ENCODE measurements at regions not wholly inside any gene's neighbourhood (a gene's known extent, or its start where the extent isn't known, plus 50 kb on each side); places are given as distances from the start of the nearest gene placed in this dataset.

DNA sequence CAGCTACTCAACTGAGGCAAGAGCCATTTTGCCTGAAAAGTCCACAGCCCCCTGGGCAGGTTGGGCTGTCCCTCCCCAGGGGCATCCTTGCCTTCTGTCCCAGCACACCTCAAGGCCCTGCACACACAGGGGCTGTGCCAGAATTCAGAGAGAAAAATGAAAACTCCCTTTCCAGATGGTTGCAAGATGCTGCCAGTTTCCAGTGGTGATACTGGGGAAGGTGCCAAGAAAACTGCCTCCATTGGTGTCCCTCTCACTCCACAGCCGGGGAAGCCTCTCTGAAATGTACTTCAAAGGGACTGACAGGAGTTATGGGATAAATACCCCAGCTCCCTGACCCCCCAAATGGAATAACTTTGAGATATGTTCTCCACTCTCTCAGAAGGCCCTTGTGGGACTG, 154.2 kb upstream of the MAFB start:
- no peak for TF ChIP-seq EZH2 (IDR thresholded peaks at IDR 0.05; ENCODE audit: borderline replicate concordance, low read depth, low read length, poor library complexity, severe bottlenecking)
- TF ChIP-seq, protein P1, sequence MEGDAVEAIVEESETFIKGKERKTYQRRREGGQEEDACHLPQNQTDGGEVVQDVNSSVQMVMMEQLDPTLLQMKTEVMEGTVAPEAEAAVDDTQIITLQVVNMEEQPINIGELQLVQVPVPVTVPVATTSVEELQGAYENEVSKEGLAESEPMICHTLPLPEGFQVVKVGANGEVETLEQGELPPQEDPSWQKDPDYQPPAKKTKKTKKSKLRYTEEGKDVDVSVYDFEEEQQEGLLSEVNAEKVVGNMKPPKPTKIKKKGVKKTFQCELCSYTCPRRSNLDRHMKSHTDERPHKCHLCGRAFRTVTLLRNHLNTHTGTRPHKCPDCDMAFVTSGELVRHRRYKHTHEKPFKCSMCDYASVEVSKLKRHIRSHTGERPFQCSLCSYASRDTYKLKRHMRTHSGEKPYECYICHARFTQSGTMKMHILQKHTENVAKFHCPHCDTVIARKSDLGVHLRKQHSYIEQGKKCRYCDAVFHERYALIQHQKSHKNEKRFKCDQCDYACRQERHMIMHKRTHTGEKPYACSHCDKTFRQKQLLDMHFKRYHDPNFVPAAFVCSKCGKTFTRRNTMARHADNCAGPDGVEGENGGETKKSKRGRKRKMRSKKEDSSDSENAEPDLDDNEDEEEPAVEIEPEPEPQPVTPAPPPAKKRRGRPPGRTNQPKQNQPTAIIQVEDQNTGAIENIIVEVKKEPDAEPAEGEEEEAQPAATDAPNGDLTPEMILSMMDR (conservative IDR thresholded peaks at IDR 0.05; ENCODE audit: low read depth, low read length) = no peak

Data from A673 (cell line).